D721Med (cell line): ENCODE measurements at regions not wholly inside any gene's neighbourhood (a gene's known extent, or its start where the extent isn't known, plus 50 kb on each side); places are given as distances from the start of the nearest gene placed in this dataset.
A peak's percentile ranks its signal among the peaks of the same experiment; 100 is the strongest.
"Not testable (repeated sequence)": the region's sequence is repeated elsewhere in the genome, so short reads cannot be mapped to it uniquely, and the experiment has no call there.

Experiments used
- DNase-seq: peaks from one replicate; pipeline ENCODE4 v3.0.0; 2011; ENCODE audit warnings: low spot score; ENCODE audit not compliant: insufficient read length
- FAIRE-seq: peaks from 2 replicates; lab custom pipeline; 2011; peaks lifted over from hg19 to GRCh38; lab: Jason Lieb, UNC
- TF ChIP-seq, protein P1 (sequence below): IDR thresholded peaks from 2 replicates; pipeline ENCODE4 v1.5.1; 2012; ENCODE audit warnings: mild to moderate bottlenecking, control low read depth; ENCODE audit not compliant: insufficient read depth; ENCODE audit errors: missing control alignments

DNA sequence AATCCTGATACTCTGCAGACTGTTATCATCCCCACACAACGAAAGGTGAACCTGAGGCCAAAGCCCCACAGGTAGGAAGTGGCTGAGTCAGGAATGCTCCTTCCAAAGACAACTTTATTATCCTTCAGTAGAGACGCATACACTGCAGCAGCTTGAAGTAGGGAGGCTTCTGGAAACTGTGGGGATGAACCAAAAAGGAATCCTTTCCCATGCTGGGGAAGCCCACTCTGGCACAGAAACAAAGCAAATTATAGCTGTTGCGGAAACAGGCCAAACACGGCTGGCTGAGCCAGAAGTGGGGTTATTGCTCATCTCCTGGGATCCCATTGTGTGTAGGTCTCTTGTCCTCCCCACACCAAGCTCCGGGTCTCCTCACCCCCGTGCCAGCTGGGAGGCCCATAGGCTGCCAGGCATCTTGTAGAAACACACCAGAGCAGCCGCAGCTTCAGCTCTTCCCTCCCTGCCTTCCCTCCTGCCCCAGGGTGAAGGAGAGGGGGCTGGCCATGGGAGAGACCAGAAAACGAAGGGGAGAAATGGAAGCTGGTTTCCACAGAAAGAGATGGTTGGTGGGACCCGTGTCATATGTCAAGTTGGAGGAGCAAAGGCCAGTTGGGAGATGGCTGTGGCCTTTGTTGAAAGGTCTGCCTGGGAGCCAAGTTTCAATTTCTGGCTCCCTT, 176.9 kb upstream of the NABP1 start:
- DNase-seq (no peak), FAIRE-seq (no peak)
- TF ChIP-seq, protein P1, sequence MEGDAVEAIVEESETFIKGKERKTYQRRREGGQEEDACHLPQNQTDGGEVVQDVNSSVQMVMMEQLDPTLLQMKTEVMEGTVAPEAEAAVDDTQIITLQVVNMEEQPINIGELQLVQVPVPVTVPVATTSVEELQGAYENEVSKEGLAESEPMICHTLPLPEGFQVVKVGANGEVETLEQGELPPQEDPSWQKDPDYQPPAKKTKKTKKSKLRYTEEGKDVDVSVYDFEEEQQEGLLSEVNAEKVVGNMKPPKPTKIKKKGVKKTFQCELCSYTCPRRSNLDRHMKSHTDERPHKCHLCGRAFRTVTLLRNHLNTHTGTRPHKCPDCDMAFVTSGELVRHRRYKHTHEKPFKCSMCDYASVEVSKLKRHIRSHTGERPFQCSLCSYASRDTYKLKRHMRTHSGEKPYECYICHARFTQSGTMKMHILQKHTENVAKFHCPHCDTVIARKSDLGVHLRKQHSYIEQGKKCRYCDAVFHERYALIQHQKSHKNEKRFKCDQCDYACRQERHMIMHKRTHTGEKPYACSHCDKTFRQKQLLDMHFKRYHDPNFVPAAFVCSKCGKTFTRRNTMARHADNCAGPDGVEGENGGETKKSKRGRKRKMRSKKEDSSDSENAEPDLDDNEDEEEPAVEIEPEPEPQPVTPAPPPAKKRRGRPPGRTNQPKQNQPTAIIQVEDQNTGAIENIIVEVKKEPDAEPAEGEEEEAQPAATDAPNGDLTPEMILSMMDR, result no peak

DNA sequence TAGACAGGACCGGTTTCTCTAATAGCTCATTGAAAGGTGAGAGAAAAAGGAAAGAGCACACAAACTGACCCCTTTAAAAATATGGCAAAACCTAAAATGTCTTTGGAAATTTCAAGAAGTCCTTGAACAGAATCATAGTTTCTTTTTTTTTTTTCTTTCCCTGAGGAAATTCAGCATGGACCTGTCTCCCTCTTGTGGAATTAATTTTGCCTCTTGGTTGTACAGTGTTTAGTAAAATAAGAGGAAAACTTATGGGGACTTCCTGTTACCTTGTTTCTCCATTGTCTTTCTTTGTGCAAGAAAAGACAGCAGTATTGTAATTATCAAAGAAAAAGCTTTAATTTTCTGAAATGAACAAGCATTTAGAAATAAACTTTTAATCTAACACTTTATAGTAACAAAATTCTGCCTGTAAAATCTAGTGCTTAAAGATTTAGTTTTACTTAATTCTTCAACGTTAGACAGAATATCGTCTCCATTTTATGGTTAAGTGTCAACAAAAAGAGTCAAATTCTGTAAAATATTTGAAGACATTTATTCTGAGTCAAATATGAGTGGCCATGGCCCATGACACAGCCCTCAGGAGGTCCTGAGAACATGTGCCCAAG, 176.3 kb upstream of the NABP1 start:
- DNase-seq, result no peak
- no peak for FAIRE-seq
- TF ChIP-seq, protein P1, result peak; percentile 72

DNA sequence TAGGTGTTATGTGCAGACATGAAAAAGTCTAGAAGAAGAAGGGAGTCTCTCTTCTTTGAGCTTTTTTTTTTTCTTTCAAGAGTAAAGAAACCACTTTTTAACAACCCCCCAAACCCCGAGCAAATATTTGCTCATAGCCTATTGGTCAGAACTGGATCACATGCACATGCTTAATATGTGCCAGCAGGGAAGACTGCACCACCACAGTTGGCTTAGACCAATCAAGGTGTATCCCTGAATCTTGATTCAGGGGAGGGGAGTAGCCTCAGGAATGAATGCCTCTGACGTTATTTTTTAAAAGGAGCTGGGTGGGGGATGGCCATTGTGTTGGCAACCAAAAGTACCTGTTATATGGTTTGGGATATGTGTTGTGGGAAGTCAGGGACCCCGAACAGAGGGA, 171.4 kb upstream of the NABP1 start:
- TF ChIP-seq, protein P1, result no peak
- DNase-seq (no peak), FAIRE-seq (no peak)

- not testable (repeated sequence) for DNase-seq, FAIRE-seq
These were observed 170.6 kb upstream of the NABP1 start for GRCh38 chr2:191507252-191507853.

DNA sequence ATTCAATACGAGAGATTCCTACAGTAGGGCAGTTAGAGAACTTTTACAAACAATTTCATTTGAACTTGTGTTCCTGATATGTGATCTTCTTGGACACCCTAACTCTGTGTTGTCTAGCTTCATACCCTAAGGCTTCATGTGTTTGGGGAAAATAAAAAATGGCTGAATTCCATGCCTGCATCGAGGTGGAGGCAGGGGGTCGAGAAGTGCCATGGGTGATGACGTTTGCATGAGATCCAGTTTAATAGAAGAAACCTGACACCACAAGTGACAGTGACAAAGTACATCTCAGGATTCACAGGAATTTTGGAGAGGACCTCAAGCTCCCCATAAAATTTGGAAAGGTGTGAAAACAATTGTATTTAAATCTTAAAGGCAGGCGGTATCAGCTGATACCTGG, 169.2 kb upstream of the NABP1 start:
- TF ChIP-seq, protein P1, result no peak
- FAIRE-seq, result no peak
- DNase-seq, result no peak

DNA sequence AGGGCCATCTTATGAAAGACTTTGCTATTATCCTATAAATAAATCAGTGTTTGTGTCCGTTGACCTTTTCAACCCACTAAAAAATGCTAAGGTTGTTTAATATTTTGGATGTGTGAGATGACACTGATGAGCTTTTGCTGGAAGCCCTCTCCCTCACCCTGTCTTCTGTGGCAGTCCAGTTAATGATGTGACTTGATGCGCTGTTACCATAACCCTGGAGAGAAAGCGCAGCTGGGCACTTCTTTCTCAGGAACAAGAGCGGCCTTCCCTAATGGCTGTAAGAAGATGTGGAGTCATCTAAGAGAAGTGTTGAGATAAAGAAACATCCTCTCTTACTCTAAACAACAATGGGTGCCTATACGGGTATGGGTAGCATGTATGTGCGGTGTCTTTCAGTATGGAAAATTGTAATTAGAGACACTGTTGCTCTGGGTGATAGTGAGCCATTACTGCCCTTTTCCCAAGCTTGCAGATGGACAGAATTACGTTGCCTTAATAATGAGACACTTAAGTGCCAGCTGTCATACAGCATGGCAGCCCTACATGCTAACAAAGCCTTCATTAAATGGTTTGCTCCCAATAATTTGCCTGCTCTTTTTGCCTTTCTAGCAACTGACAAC, 165.6 kb upstream of the NABP1 start:
- TF ChIP-seq, protein P1, result no peak
- DNase-seq, result no peak
- no peak for FAIRE-seq

- DNase-seq, result no peak
- no peak for FAIRE-seq
- TF ChIP-seq, protein P1, result no peak
These were observed 165.1 kb upstream of the NABP1 start for GRCh38 chr2:191512874-191513273.
